ENCODE measurements at regions not wholly inside any gene's neighbourhood (a gene's known extent, or its start where the extent isn't known, plus 50 kb on each side); places are given as distances from the start of the nearest gene placed in this dataset.

DNA sequence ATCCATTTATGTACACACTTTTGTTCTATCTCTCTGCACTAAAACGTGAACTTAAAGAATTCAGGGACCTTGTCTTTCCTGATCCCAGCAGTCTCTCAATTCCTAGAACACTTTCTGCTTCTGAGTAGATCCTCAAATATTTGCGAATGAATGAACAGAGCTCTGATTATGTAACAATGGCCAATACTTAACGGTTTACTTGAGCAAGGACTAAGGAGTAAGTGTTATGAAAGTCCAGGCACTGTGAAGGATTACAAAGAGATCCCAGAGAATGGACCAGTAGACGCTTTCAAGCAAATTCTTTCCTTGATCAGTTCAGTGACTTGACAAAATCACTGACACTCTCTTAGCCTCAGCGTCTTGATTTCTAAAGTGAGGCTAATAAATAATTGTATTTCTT is 514.5 kb upstream of the KLHL1 start:
- no peaks in the 10 kb centered on the region for H3K9me2 ChIP-seq (replicated peaks; ENCODE audit: insufficient read depth, low read length)
- peak overlapping the region; percentile 32 for H2AFZ ChIP-seq (ENCODE audit: low read depth, low read length, severe bottlenecking)
- H3K9me3 ChIP-seq (ENCODE audit: insufficient read depth, low read length) = no peaks in the 10 kb centered on the region
- H3K27ac ChIP-seq (ENCODE audit: low read depth, low read length) = no peak overlapping the region
- H3K4me2 ChIP-seq (ENCODE audit: low read depth, low read length, poor library complexity, severe bottlenecking) = no peak overlapping the region
- no peaks in the 10 kb centered on the region for H3F3A ChIP-seq (ENCODE audit: insufficient read depth)
- H3K4me3 ChIP-seq (ENCODE audit: insufficient read depth, low read length, poor library complexity, severe bottlenecking) = no peak overlapping the region
- H4K20me1 ChIP-seq (ENCODE audit: low read depth, low read length) = no peaks in the 10 kb centered on the region
- H3K9ac ChIP-seq (ENCODE audit: low read length) = no peak overlapping the region
- H3K27me3 ChIP-seq (ENCODE audit: low read length) = no peaks in the 10 kb centered on the region
- no peaks in the 10 kb centered on the region for H3K79me2 ChIP-seq (ENCODE audit: insufficient read depth, low read length)
- H3K36me3 ChIP-seq (ENCODE audit: low read length) = no peaks in the 10 kb centered on the region
- TF ChIP-seq, protein P1, sequence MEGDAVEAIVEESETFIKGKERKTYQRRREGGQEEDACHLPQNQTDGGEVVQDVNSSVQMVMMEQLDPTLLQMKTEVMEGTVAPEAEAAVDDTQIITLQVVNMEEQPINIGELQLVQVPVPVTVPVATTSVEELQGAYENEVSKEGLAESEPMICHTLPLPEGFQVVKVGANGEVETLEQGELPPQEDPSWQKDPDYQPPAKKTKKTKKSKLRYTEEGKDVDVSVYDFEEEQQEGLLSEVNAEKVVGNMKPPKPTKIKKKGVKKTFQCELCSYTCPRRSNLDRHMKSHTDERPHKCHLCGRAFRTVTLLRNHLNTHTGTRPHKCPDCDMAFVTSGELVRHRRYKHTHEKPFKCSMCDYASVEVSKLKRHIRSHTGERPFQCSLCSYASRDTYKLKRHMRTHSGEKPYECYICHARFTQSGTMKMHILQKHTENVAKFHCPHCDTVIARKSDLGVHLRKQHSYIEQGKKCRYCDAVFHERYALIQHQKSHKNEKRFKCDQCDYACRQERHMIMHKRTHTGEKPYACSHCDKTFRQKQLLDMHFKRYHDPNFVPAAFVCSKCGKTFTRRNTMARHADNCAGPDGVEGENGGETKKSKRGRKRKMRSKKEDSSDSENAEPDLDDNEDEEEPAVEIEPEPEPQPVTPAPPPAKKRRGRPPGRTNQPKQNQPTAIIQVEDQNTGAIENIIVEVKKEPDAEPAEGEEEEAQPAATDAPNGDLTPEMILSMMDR (IDR thresholded peaks at IDR 0.05; ENCODE audit: insufficient read depth, low read length, poor library complexity, severe bottlenecking) = no peak
- no peak for TF ChIP-seq EZH2phosphoT487 (conservative IDR thresholded peaks at IDR 0.05; ENCODE audit: low read length)

DNA sequence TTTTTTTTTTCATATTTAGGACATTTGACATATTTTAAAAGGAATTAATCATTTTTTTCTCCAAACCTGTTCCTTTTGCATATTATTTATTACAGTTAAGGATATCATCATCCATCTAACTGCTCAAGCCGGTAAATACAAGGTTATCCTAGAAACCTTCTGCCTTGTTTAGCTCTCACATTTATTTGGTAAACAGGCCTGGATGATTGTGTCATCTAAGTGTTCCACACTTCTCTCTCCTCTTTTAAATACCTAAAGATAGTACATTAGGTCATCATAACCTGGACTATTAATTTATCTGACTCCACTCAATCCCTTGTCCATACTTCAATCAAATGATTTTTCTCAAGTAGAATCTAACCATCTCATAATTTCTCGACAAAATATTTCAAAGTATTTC is 511.7 kb upstream of the KLHL1 start:
- no peak overlapping the region for H2AFZ ChIP-seq (ENCODE audit: low read depth, low read length, severe bottlenecking)
- TF ChIP-seq, protein P1 (IDR thresholded peaks at IDR 0.05; ENCODE audit: insufficient read depth, low read length, poor library complexity, severe bottlenecking) = no peak
- TF ChIP-seq EZH2phosphoT487 (conservative IDR thresholded peaks at IDR 0.05; ENCODE audit: low read length) = no peak
- no peaks in the 10 kb centered on the region for H3F3A ChIP-seq (ENCODE audit: insufficient read depth)
- H3K36me3 ChIP-seq (ENCODE audit: low read length) = no peaks in the 10 kb centered on the region
- H4K20me1 ChIP-seq (ENCODE audit: low read depth, low read length) = no peaks in the 10 kb centered on the region
- H3K27ac ChIP-seq (ENCODE audit: low read depth, low read length) = no peak overlapping the region
- H3K9me2 ChIP-seq (replicated peaks; ENCODE audit: insufficient read depth, low read length) = no peaks in the 10 kb centered on the region
- H3K9ac ChIP-seq (ENCODE audit: low read length) = no peak overlapping the region
- H3K9me3 ChIP-seq (ENCODE audit: insufficient read depth, low read length) = no peaks in the 10 kb centered on the region
- no peaks in the 10 kb centered on the region for H3K27me3 ChIP-seq (ENCODE audit: low read length)
- H3K4me2 ChIP-seq (ENCODE audit: low read depth, low read length, poor library complexity, severe bottlenecking) = no peak overlapping the region
- no peak overlapping the region for H3K4me3 ChIP-seq (ENCODE audit: insufficient read depth, low read length, poor library complexity, severe bottlenecking)
- H3K79me2 ChIP-seq (ENCODE audit: insufficient read depth, low read length) = no peaks in the 10 kb centered on the region

DNA sequence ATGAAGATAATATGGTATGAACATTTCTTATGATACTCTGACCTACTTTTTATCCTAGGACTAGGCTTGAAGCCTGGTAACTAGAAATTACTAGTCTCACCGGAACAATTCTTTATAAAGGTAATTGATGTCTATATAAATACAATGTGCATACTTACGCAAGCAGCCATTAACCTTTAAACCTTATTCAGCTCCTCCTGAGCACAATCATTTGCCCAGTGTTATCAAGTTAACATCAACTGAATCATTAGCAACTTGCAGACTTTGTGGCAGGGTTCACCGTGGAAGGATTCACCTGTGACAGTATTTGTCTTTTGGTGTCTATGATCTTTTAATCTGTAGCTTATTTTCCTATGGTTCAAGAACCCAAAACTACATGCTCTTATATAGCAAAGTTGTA is 508.6 kb upstream of the KLHL1 start:
- Histone ChIP-seq H4K20me1 (ENCODE audit: low read depth, low read length) (no peaks in the 10 kb centered on the region), H3K4me2 (ENCODE audit: low read depth, low read length, poor library complexity, severe bottlenecking) (no peak overlapping the region), H3K36me3 (ENCODE audit: low read length) (no peaks in the 10 kb centered on the region), H3K9me2 (replicated peaks; ENCODE audit: insufficient read depth, low read length) (no peaks in the 10 kb centered on the region), H3F3A (ENCODE audit: insufficient read depth) (no peaks in the 10 kb centered on the region), H2AFZ (ENCODE audit: low read depth, low read length, severe bottlenecking) (peak overlapping the region; percentile 1), H3K27me3 (ENCODE audit: low read length) (no peaks in the 10 kb centered on the region), H3K9ac (ENCODE audit: low read length) (no peak overlapping the region), H3K27ac (ENCODE audit: low read depth, low read length) (no peak overlapping the region), H3K4me3 (ENCODE audit: insufficient read depth, low read length, poor library complexity, severe bottlenecking) (no peak overlapping the region), H3K9me3 (ENCODE audit: insufficient read depth, low read length) (no peaks in the 10 kb centered on the region), H3K79me2 (ENCODE audit: insufficient read depth, low read length) (no peaks in the 10 kb centered on the region)
- TF ChIP-seq, protein P1 (IDR thresholded peaks at IDR 0.05; ENCODE audit: insufficient read depth, low read length, poor library complexity, severe bottlenecking) = no peak
- no peak for TF ChIP-seq EZH2phosphoT487 (conservative IDR thresholded peaks at IDR 0.05; ENCODE audit: low read length)
